Muscle layer of duodenum (tissue), 2 donors: ENCODE measurements at regions not wholly inside any gene's neighbourhood (a gene's known extent, or its start where the extent isn't known, plus 50 kb on each side); places are given as distances from the start of the nearest gene placed in this dataset.
"Not testable (repeated sequence)": the region's sequence is repeated elsewhere in the genome, so short reads cannot be mapped to it uniquely, and the experiment has no call there.

Source experiments
- H3K27ac ChIP-seq: one replicate; pipeline ENCODE4 v1.7.0; 2013; ENCODE audit warnings: mild to moderate bottlenecking, low read length
- H3K27me3 ChIP-seq: one replicate; pipeline ENCODE4 v1.7.0; 2013; ENCODE audit warnings: low read depth, mild to moderate bottlenecking, control low read depth, low read length
- H3K36me3 ChIP-seq, 2 donors: one replicate each; pipeline ENCODE4 v1.7.0; 2013; ENCODE audit warnings: low read length in 2 of 2, control low read depth in 1 of 2, mild to moderate bottlenecking in 1 of 2; ENCODE audit not compliant: insufficient read depth in 2 of 2, control insufficient read depth in 1 of 2
- H3K4me1 ChIP-seq, 2 donors: one replicate each; pipeline ENCODE4 v1.7.0; 2013; ENCODE audit warnings: low read length in 2 of 2, mild to moderate bottlenecking in 2 of 2, control low read depth in 1 of 2, moderate library complexity in 1 of 2; ENCODE audit not compliant: insufficient read depth in 2 of 2, control insufficient read depth in 1 of 2
- H3K4me3 ChIP-seq, 2 donors: one replicate each; pipeline ENCODE4 v1.7.0; 2013; ENCODE audit warnings: low read length in 2 of 2, low read depth in 1 of 2, mild to moderate bottlenecking in 1 of 2
- H3K9me3 ChIP-seq, 2 donors: one replicate each; pipeline ENCODE4 v1.7.0; 2013; ENCODE audit warnings: low read length in 2 of 2, control low read depth in 1 of 2, mild to moderate bottlenecking in 1 of 2; ENCODE audit not compliant: control insufficient read depth in 1 of 2
- donor health status: healthy.

GRCh38 chr10:4240608-4241197 lies 455.7 kb upstream of the KLF6 start:
- Histone ChIP-seq H3K4me3 (peak overlapping the region in 1 of 2 donors; percentile 5), H3K27ac (peak overlapping the region; percentile 95), H3K27me3 (no peaks in the 10 kb centered on the region)

GRCh38 chr10:4239186-4239585 lies 454.2 kb upstream of the KLF6 start:
- H3K27ac ChIP-seq, result no peak overlapping the region
- H3K4me3 ChIP-seq, result no peak overlapping the region
- H3K4me1 ChIP-seq, result peaks cover 4 to 8% of the 10 kb centered on the region in 2 donors
- H3K27me3 ChIP-seq, result no peaks in the 10 kb centered on the region
- peaks cover 0 to 22% of the 10 kb centered on the region in 2 donors for H3K36me3 ChIP-seq
- peaks cover 0 to 6% of the 10 kb centered on the region in 2 donors for H3K9me3 ChIP-seq

More at GRCh38 chr10:4240608-4241197, 455.7 kb upstream of the KLF6 start:
- Histone ChIP-seq H3K9me3 (peaks cover 0 to 6% of the 10 kb centered on the region in 2 donors), H3K4me1 (peaks cover 4 to 8% of the 10 kb centered on the region in 2 donors), H3K36me3 (peaks cover 0 to 22% of the 10 kb centered on the region in 2 donors)

GRCh38 chr10:4236905-4237304 lies 451.9 kb upstream of the KLF6 start:
- not testable (repeated sequence) for H3K9me3 ChIP-seq, H3K4me1 ChIP-seq, H3K36me3 ChIP-seq

GRCh38 chr10:4234661-4235060 lies 449.7 kb upstream of the KLF6 start:
- H3K4me3 ChIP-seq, result no peak overlapping the region
- H3K9me3 ChIP-seq, result peaks cover 0 to 6% of the 10 kb centered on the region in 2 donors
- H3K4me1 ChIP-seq, result no peaks in the 10 kb centered on the region
- H3K27me3 ChIP-seq, result no peaks in the 10 kb centered on the region
- no peak overlapping the region for H3K27ac ChIP-seq
- no peaks in the 10 kb centered on the region for H3K36me3 ChIP-seq

More at GRCh38 chr10:4236905-4237304, 451.9 kb upstream of the KLF6 start:
- H3K27me3 ChIP-seq, H3K27ac ChIP-seq, H3K4me3 ChIP-seq: not testable (repeated sequence)

- no peaks in the 10 kb centered on the region for H3K27me3 ChIP-seq
- no peak overlapping the region for H3K27ac ChIP-seq
These were observed 446.4 kb upstream of the KLF6 start for GRCh38 chr10:4231439-4231838.

GRCh38 chr10:4230036-4230435 lies 445.0 kb upstream of the KLF6 start:
- Histone ChIP-seq H3K27me3 (no peaks in the 10 kb centered on the region), H3K4me3 (no peak overlapping the region), H3K4me1 (no peaks in the 10 kb centered on the region), H3K27ac (no peak overlapping the region), H3K9me3 (no peaks in the 10 kb centered on the region), H3K36me3 (no peaks in the 10 kb centered on the region)

More at GRCh38 chr10:4231439-4231838, 446.4 kb upstream of the KLF6 start:
- H3K4me1 ChIP-seq, result no peaks in the 10 kb centered on the region
- no peak overlapping the region for H3K4me3 ChIP-seq
- no peaks in the 10 kb centered on the region for H3K9me3 ChIP-seq
- no peaks in the 10 kb centered on the region for H3K36me3 ChIP-seq

- no peaks in the 10 kb centered on the region for H3K9me3 ChIP-seq
- no peak overlapping the region for H3K4me3 ChIP-seq
- no peaks in the 10 kb centered on the region for H3K4me1 ChIP-seq
- no peaks in the 10 kb centered on the region for H3K27me3 ChIP-seq
- no peak overlapping the region for H3K27ac ChIP-seq
- H3K36me3 ChIP-seq, result no peaks in the 10 kb centered on the region
These were observed 444.1 kb upstream of the KLF6 start for GRCh38 chr10:4229106-4229505.

GRCh38 chr10:4227586-4227985 lies 442.6 kb upstream of the KLF6 start:
- no peaks in the 10 kb centered on the region for H3K36me3 ChIP-seq
- no peak overlapping the region for H3K4me3 ChIP-seq
- no peaks in the 10 kb centered on the region for H3K27me3 ChIP-seq
- no peaks in the 10 kb centered on the region for H3K9me3 ChIP-seq
- H3K4me1 ChIP-seq, result no peaks in the 10 kb centered on the region
- no peak overlapping the region for H3K27ac ChIP-seq

GRCh38 chr10:4226941-4227540 lies 442.0 kb upstream of the KLF6 start:
- Histone ChIP-seq H3K9me3 (no peaks in the 10 kb centered on the region), H3K4me1 (no peaks in the 10 kb centered on the region), H3K27ac (no peak overlapping the region), H3K4me3 (no peak overlapping the region), H3K27me3 (no peaks in the 10 kb centered on the region), H3K36me3 (no peaks in the 10 kb centered on the region)

- no peak overlapping the region for H3K4me3 ChIP-seq
- no peaks in the 10 kb centered on the region for H3K36me3 ChIP-seq
- no peaks in the 10 kb centered on the region for H3K9me3 ChIP-seq
- H3K27ac ChIP-seq, result no peak overlapping the region
- H3K27me3 ChIP-seq, result no peaks in the 10 kb centered on the region
- no peaks in the 10 kb centered on the region for H3K4me1 ChIP-seq
These were observed 439.2 kb upstream of the KLF6 start for GRCh38 chr10:4224178-4224577.

GRCh38 chr10:4221310-4221709 lies 436.3 kb upstream of the KLF6 start:
- not testable (repeated sequence) for H3K4me3 ChIP-seq, H3K4me1 ChIP-seq, H3K9me3 ChIP-seq, H3K27me3 ChIP-seq, H3K36me3 ChIP-seq, H3K27ac ChIP-seq

- no peaks in the 10 kb centered on the region for H3K27me3 ChIP-seq
- H3K4me3 ChIP-seq, result no peak overlapping the region
- H3K9me3 ChIP-seq, result no peaks in the 10 kb centered on the region
- H3K36me3 ChIP-seq, result no peaks in the 10 kb centered on the region
- H3K27ac ChIP-seq, result no peak overlapping the region
- peaks cover 0 to 2% of the 10 kb centered on the region in 2 donors for H3K4me1 ChIP-seq
These were observed 434.9 kb upstream of the KLF6 start for GRCh38 chr10:4219901-4220300.
